HG03175 (cell line): ENCODE measurements at regions not wholly inside any gene's neighbourhood (a gene's known extent, or its start where the extent isn't known, plus 50 kb on each side); places are given as distances from the start of the nearest gene placed in this dataset.
"Not testable (repeated sequence)": the region's sequence is repeated elsewhere in the genome, so short reads cannot be mapped to it uniquely, and the experiment has no call there.

Experiments used
- ATAC-seq: cut with Tn5 transposase; IDR thresholded peaks from one replicate; pipeline ENCODE4 v1.9.1; 2021; ENCODE audit warnings: mild to moderate bottlenecking, moderate library complexity; ENCODE audit not compliant: unreplicated experiment

DNA sequence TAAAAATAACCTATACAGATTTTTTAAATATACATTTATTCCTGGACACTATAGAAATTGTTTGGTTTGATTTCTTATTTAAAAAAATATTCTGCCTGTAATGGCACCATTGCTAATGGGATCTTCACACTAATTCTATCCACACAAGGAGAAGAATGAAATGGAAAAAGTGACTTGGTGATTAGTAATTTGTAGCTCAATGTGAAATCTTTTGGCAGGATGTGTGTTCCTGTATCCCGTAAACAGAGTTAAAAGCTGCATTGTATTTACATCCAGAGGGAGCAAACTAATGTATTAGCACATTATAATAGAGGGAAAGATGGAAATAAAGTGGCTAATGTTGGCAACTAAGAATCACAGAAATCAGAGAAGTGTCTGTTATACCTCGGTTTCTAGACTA, 1455.3 kb upstream of the FLRT2 start:
- no peak for ATAC-seq

DNA sequence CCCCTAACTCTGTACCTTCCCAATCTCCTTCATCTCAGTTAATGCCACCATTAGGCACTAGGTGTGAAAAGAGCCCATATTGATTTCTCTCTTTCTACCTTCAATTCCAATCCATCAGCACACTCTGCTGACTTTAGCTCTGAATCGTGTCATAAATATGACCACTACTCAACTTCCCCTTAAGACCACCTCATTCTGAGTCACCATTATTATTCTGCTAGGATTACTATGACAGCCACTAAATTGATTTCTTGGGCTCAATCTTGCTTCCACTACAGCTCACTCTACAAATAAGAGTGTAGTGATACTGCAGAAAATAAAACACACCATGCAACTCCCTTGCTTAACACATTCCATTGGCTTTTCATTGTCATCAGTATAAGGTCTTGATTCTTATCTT, 1449.0 kb upstream of the FLRT2 start:
- ATAC-seq, result no peak

DNA sequence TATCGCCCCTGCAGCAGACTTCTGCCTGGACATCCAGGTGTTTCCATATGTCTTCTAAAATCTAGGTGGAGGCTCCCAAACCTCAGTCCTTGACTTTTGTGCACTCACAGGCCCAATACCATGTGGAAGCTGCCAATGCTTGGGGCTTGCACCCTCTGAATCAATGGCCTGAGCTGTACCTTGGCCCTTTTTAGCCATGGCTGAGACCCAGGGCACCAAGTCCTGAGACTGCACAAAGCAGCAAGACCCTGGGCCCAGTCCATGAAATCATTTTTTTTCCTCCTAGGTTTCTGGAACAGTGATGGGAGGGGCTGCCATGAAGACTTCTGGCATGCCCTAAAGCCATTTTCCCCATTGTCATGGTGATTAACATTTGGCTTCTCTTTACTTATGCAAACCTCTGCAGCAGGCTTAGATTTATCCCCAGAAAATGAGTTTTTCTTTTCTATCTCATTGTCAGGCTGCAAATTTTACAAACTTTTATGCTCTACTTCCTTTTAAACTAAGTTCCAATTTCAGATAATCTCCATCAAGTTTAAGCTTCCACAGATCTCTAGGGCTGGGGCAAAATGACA, 1445.8 kb upstream of the FLRT2 start:
- no peak for ATAC-seq

DNA sequence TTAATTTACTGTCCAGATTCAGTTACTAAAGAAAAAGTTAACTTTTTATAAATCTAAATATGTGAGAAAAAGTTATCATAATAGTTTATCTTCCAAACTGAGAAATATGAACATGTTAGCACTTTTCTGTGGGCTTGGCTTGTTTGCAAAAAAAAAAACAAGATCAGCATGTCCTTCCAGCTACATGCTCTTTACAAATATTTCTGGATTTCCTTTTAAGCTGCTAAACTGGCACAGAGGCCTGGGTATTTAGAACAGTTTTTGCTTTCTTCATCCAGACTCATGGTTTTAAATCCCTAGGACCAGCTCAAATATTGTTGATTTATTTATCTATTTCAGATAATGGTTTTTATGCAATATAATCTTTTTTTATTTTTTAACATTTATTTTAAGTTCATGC, 1444.5 kb upstream of the FLRT2 start:
- ATAC-seq, result no peak

DNA sequence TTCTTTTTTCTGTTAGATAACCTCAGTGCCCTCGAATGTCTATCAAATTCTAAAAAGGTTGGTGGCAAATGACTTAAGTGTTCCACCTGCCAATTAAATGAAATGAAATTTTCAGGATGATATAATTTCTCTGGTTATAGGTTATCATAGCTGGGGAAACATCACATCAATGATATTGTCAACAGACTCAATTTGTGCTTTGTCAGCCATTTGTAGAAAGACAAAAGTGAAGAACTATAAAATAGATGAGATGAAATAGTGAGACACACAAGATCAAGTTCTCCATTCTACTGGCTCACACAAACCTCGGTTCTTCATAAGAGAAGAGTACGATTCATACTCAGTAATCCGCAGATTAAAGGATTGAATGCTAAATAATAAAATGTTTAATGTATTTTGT, 1443.2 kb upstream of the FLRT2 start:
- ATAC-seq, result no peak

DNA sequence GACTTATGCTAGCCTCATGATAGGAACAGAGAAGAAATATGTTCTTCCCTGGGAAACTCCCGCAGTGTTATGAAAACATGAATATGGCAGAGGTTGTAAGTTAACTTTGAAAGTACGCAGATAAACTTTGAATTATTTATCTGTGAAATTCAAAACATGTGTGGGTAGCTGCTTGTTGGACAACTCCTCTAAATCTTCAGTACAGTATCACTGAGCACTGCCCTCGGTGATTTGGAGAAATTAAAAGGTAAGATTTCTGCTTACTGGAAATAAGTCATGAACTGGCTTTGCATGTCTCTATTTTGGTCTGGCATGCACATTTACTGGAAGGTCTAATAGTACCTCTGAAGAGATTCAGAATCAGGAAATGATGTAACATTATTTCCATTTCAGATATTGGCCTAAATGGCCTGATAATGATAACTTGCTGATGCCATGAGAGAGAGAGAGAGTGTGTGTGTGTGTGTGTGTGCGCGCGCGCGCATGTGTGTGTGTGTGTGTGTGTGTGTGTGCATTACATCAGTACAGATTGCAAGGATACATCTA, 1441.9 kb upstream of the FLRT2 start:
- ATAC-seq, result no peak

DNA sequence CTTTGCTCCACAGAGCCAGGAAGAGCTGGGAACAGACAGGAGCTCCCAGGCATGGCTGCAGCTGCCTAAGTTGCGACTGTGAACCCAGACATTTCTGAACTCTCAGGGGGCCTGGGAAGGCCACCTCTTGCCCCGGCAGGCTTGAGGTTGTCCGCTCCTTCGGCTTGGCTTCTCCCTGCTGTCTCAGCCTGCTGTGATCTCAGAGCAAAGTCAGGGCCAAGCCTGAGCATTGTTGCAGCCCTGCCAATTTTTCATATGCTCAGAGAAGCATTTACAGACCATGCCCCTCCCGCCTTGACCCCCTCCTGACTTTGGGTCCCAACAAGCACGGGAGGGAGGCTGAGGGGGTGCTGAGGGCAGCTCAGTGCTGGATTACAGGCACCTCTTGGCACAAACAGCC, 1439.1 kb upstream of the FLRT2 start:
- no peak for ATAC-seq

DNA sequence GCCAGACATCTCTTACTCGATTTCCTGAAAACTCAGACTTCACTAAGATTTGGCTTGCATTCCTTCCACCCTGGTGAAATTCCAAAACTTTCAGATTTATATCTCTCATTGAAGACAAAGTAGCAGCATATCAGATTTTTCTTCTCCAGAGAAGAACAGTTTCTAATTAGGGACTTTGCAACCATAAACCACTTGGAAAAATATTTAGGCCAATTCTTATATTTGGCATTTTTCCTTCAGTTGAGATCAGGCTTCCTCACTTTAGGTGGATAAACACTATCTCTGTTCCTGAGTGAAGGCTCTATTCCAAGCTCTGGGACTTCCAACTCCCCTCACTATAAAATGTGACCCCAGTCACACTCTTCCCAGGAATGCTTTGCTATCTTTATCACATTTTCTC, 1434.3 kb upstream of the FLRT2 start:
- ATAC-seq, result no peak

DNA sequence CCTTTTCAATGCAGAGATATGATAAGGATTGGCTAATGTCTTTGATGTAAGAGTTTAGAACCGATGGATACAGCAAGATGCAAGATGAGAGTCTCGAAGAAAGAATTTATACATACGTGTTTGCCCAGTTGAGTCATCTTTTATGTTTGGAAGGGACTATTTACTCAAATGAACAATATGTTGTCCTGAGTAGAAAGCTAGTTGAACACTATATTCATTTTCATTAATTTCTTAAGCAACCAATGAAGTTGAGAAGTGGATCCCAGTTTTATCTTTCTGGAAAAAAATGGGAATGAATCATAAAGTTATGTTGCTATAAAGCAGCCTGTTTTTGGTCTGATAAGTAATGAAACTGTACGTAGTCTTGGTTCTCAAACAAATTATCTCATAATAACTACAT, 1431.7 kb upstream of the FLRT2 start:
- no peak for ATAC-seq

DNA sequence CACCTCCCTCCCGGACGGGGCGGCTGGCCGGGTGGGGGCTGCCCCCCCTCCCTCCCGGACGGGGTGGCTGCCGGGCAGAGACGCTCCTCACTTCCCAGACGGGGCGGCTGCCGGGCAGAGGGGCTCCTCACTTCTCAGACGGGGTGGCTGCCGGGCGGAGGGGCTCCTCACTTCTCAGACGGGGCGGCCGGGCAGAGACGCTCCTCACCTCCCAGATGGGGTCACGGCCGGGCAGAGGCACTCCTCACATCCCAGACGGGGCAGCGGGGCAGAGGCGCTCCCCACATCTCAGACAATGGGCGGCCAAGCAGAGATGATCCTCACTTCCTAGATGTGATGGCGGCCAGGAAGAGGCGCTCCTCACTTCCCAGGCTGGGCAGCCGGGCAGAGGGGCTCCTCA, 1430.4 kb upstream of the FLRT2 start:
- ATAC-seq, result not testable (repeated sequence)

DNA sequence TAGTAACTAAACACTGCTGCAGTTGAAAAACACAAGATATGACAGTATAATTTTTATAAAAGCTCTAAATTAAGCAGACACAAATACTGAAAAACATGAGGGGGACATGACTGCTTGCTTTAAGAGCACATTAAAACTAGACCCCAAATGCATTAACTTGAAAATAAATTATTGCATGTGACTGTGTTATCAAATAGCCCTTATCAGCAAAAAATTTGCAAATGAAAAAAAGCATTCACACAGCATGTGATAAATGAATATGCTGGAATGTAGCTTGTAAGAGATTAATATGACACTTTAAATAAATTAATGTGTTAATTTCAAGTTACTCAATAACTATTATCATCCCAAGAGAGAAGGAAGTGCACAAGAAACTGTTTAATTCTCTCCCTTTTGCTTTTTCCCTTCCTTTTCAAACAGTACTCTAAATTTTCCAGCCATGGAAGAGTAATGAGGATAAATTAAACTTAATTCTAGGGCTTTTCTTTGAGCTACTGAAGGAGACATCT, 1422.1 kb upstream of the FLRT2 start:
- ATAC-seq, result no peak

DNA sequence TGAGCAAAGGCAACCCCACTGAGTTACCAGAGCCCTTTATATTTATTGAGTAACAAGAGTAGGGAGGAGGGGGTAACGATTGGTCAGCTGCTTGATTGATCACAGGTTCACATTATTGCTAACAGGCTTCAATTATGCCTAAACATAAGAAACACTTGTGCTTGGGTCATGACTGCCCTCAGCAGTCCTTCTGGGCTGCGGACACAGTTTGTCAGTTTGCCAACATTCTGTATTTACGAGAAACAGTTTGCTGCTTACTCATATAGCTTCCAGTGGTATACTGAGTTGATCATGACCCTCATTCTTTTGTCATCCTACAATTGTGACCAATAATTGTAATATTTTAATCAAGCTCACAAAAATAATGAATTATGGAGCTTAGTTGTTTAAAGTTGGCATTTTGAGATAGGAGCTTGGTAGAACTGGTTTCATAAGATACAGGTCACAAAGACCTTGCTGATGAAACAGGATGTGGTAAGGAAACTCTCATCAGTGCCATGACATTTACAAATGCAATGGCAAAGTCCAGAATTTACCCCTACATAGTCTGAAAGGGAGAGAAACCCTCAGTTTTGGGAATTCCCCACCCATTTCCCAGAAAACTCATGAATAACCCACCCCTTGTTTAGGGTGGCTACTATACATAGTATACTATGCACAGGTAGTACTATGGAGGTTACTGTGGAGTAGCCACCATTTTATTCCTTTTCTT, 1421.0 kb upstream of the FLRT2 start:
- no peak for ATAC-seq

DNA sequence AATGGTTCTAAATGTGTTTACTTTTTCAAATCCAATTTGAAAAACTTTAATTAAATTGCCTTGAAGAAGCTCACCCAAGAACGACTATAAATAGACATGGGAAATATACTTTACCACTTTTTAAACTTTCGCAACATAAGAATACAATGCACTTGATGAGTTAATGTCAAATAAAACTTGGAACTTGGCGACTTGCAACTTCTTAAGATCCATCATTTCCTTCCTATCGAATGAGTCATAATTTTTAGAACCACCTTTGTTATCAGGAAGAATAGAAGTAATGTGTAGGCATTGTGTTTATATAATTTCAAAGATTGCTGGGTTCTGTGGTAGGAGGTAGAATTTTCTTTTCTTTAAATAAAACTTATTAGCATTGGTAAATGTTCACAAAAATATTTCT, 1417.4 kb upstream of the FLRT2 start:
- no peak for ATAC-seq

DNA sequence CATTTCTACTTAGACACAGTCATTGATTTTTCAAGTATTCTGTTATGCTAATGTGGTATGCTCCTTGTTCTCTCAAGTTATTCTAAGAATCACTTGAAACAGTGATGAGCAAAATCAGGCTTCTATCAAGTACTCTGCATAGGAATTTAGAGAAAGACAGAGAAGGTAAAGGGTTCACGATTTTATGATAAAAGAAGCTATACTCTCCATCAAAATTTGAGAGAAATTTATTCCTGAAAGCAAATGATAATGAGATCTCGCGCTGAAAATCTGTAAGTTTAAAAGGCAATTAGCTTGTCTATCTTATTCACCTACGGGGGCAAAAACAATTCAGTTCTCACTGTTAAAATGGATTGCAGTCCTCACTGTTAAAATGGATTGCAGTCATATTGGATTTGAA, 1404.3 kb upstream of the FLRT2 start:
- ATAC-seq, result no peak

DNA sequence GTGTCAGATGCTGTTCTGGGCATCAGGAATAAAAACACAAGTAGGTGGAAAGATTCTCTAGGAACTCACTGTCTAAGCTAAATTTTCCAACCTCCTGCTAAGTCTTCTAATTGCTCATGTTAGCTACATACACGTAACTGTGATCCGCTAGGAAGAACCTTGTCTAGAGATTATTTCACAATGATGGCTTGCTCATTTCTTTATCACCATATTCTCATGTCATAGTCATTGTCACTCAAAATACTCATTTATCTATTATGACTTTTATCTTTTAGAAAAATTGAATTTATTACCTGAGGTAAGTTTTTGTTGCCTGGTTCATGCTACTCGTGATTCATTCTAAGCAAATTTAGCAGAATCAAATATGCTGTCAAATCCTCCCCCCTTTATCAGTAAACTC, 1402.4 kb upstream of the FLRT2 start:
- ATAC-seq, result no peak

DNA sequence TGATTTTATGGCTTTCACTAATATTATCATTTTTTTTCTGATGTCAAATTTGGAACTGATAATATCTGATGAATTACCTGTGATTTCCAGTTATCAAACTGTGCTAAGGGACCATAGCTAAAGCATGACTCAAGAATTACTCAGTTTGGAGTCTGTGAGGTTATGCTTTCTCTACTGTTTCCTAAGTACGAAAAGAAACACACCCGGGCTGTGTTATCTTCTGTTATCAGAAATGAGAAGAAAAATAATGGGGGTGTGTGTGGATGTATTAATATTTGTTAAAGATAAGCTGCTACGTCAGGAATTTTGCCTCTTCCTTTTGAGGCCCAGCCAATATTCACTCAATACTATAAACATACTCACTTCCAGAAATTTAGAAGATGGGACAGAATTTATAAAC, 1401.9 kb upstream of the FLRT2 start:
- ATAC-seq, result no peak

DNA sequence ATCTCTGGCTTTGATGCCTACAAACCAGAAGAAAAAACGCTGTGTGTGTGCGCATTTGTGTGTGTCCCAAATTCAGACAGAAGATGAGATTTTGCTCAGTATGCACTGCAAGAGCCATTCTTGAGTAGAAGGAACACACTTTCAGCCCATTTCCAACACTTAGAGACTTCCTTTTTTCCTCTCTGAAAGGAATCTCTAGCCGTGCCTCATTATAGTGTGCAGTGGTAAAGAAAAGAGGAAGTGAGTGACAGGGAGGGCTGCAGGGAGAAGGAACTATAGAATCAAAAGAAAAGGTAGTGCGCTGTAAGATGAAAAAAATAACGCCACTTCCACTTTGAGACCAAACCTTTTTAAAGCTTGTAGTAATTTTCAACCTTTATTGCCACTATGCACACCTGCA, 1400.9 kb upstream of the FLRT2 start:
- no peak for ATAC-seq

DNA sequence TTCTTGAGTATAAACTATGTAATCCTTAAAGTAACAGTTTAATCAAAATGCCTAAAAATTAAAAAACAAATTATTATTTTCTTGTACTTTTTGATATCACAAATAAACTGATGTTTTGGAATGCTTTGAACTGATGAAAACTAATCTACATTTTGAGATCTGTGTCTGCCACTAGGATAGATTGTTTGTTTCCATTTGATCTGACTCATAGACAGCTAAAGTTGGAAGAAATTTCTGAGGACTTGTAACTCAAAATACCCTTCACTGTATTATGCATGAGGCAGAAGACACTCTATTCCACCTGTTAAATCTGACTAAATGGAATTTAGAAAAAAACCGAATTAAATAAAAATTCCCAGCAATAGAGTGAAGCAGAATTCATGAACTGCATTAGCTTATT, 1400.0 kb upstream of the FLRT2 start:
- no peak for ATAC-seq

DNA sequence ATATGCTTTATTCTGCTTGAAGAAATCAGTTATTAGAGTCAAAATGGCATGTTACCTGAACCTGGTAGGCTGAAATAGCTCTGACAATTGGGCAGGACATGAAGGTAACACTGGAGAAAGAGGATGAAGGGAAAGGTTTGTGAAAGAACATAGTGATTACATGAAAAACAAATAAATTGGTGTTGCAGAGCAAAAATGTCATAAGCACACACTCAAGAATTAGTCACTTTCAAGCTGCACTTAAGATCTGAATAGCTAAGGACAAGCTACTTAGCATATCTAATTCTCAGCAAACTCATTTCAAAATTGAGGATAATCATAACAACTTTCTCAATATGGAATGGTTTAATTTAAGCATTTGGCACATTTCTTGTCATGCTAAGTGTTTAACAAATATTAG, 1398.0 kb upstream of the FLRT2 start:
- no peak for ATAC-seq

DNA sequence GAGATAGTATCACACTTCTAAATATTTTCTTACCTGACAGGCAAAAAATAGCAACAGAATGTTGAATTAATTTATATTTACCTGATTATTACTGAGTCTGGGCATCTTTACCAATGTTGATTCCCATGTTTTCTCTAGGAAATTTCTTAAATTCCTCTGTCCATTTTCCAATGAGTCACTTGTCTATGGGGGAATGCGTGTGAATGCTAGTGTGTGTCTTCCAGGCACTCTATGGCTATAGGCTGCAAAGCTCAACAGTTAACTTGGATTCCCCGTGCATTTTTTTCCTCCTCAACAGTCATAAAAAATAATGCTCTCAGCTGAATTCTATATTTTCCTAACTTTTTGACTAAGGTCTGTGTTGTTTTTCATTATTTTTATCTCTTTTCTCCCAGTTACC, 1385.8 kb upstream of the FLRT2 start:
- no peak for ATAC-seq

DNA sequence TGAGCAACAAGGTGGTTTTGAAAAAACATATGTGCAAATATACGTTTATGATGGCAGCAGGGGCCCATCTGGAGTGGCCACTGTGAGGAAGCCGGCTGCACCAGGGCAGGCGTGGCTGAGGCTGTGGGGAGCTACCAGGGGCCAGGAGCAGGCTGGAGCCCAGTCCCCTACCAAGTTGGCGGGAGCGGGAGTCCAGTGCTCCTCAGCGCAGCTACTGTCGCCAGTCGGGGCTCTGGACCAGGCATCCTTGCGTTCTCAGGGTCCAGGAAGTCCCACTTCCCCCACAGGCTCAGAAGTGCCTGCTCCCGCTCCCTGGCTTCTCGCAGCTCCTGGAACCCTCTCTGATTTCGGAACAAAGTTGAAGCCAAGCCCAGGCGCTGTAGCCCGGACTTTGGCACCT, 1377.5 kb upstream of the FLRT2 start:
- no peak for ATAC-seq

DNA sequence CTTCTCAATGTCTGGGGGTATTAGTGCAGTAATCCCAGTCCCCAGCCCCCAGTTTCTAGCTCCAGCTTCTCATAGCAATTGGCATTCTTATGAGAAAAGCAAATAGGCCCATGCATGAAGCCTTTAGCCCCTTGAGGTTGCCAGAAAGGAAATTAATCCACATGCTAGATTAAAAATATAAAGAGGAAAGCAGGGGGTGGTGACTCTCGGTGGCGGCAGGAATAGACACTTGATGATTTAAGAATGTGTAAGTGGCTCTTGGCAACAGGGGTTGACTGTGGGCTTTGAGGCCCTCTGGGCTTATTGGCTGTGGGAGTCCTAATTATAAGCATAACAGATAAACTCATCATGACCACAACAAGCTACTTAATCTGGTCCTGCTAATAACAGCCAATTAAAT, 1367.3 kb upstream of the FLRT2 start:
- ATAC-seq, result no peak

DNA sequence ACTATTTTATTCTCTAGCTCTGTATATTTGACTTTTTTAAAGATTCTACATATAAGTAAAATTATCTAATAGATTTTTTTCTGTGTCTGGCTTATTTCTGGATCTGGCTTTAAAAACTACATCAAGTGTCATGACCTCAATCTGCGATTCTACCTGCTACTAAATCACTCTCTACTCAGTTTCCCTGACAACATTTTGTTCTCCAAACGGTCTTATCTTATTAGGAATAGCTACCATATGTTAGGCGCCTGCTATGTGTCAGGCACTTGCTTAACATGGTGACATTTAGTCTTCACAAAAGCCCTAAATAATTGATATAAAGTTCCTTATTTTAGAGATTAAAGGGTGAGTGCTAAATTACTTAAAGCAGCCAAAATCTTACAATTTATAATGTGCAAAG, 1362.9 kb upstream of the FLRT2 start:
- no peak for ATAC-seq
